Testis (tissue), 2 donors: ENCODE measurements at regions not wholly inside any gene's neighbourhood (a gene's known extent, or its start where the extent isn't known, plus 50 kb on each side); places are given as distances from the start of the nearest gene placed in this dataset.

Experiments used
- DNase-seq: peaks from one replicate; pipeline ENCODE4 v3.0.0-alpha.2; 2019
- H3K27ac ChIP-seq, 2 donors: fragments of 200-600 bp; sonication (generic); one replicate each; pipeline ENCODE4 v1.5.1; 2019
- H3K27me3 ChIP-seq: fragments of 200-600 bp; sonication (generic); one replicate; pipeline ENCODE4 v1.5.1; 2019
- H3K36me3 ChIP-seq: fragments of 200-600 bp; sonication (generic); one replicate; pipeline ENCODE4 v1.5.1; 2017; ENCODE audit warnings: low read depth; ENCODE audit errors: missing control alignments
- H3K4me1 ChIP-seq: fragments of 200-600 bp; sonication (generic); one replicate; pipeline ENCODE4 v1.5.1; 2019
- H3K4me3 ChIP-seq, 2 donors: fragments of 200-600 bp; sonication (generic); one replicate each; pipeline ENCODE4 v1.5.1; 2017 to 2019
- H3K9me3 ChIP-seq: fragments of 200-600 bp; sonication (generic); one replicate; pipeline ENCODE4 v1.5.1; 2017
- CTCF ChIP-seq, 3 experiments: fragments of 450-650 bp in 2 of 3; fragments of 200-600 bp in 1 of 3; sonication (generic) in 1 of 3; IDR thresholded peaks; one replicate each; pipeline ENCODE4 v1.5.1; 2016 to 2019; ENCODE audit warnings: antibody characterized with exemption in 3 of 3, mild to moderate bottlenecking in 2 of 3, moderate library complexity in 1 of 3
- POLR2A ChIP-seq: fragments of 450-650 bp; IDR thresholded peaks from one replicate; pipeline ENCODE4 v1.6.1; 2017; ENCODE audit warnings: antibody characterized with exemption, mild to moderate bottlenecking, moderate library complexity
- WGBS, 2 donors: methylation state at CpG; one replicate each; pipeline ENCODE4 v1.1.5; 2018; 5-methylcytosine and 5-hydroxymethylcytosine counted together
- intact Hi-C: fragments of 100-400 bp; cut with DNase I; formaldehyde crosslinking; loops from one replicate; pipeline ENCODE4 v1.15.1; 2023; ENCODE audit warnings: low total_unique reads

- Histone ChIP-seq H3K4me3 (no peak overlapping the region), H3K36me3 (no peaks in the 10 kb centered on the region), H3K4me1 (no peaks in the 10 kb centered on the region), H3K27me3 (no peaks in the 10 kb centered on the region), H3K9me3 (no peaks in the 10 kb centered on the region), H3K27ac (no peak overlapping the region)
- no peak for DNase-seq
- WGBS, 2 donors = 75 to 79% methylated on average over 12 of the region's 12 CpGs
- intact Hi-C loops = loop anchor here (10.0 kb wide), 1 partner anchor 47 kb away; no protein-coding TSS in a partner anchor
- TF ChIP-seq CTCF (IDR thresholded peaks at IDR 0.05) (no peak), POLR2A (no peak)
Measured at GRCh38 chr14:38737686-38738407, 365.2 kb downstream of the SEC23A start.

GRCh38 chr14:38735005-38735404 lies 368.0 kb downstream of the SEC23A start:
- Histone ChIP-seq H3K27me3 (no peaks in the 10 kb centered on the region), H3K9me3 (no peaks in the 10 kb centered on the region), H3K27ac (no peak overlapping the region), H3K4me1 (no peaks in the 10 kb centered on the region), H3K36me3 (no peaks in the 10 kb centered on the region), H3K4me3 (no peak overlapping the region)
- TF ChIP-seq POLR2A (no peak), CTCF (IDR thresholded peaks at IDR 0.05) (no peak)
- intact Hi-C loops = loop anchor here (10.0 kb wide), 1 partner anchor 50 kb away; no protein-coding TSS in a partner anchor
- WGBS, 2 donors = 73 to 75% methylated on average over 5 of the region's 5 CpGs
- no peak for DNase-seq

GRCh38 chr14:38731962-38732361 lies 371.1 kb downstream of the SEC23A start:
- no peak for DNase-seq
- H3K9me3 ChIP-seq = no peaks in the 10 kb centered on the region
- no peaks in the 10 kb centered on the region for H3K4me1 ChIP-seq
- no peak overlapping the region for H3K27ac ChIP-seq
- intact Hi-C loops = loop anchor here (10.0 kb wide), 1 partner anchor 53 kb away; no protein-coding TSS in a partner anchor
- H3K27me3 ChIP-seq = no peaks in the 10 kb centered on the region
- H3K4me3 ChIP-seq = no peak overlapping the region
- WGBS, 2 donors = 65 to 75% methylated on average over 1 of the region's 1 CpG
- TF ChIP-seq POLR2A = no peak
- no peak for TF ChIP-seq CTCF (IDR thresholded peaks at IDR 0.05)
- H3K36me3 ChIP-seq = no peaks in the 10 kb centered on the region

- no peak for DNase-seq
- no peaks in the 10 kb centered on the region for H3K27me3 ChIP-seq
- H3K36me3 ChIP-seq = no peaks in the 10 kb centered on the region
- no peak for TF ChIP-seq CTCF (IDR thresholded peaks at IDR 0.05)
- no peak for TF ChIP-seq POLR2A
- WGBS, 2 donors = 69 to 74% methylated on average over 3 of the region's 3 CpGs
- no peak overlapping the region for H3K27ac ChIP-seq
- intact Hi-C loops = loop anchor here (10.0 kb wide), 1 partner anchor 54 kb away; no protein-coding TSS in a partner anchor
- no peak overlapping the region for H3K4me3 ChIP-seq
- H3K4me1 ChIP-seq = no peaks in the 10 kb centered on the region
- no peaks in the 10 kb centered on the region for H3K9me3 ChIP-seq
Measured at GRCh38 chr14:38730420-38730819, 372.6 kb downstream of the SEC23A start.

GRCh38 chr14:38727731-38728130 lies 375.3 kb downstream of the SEC23A start:
- H3K27ac ChIP-seq = no peak overlapping the region
- intact Hi-C loops = no loop called here
- H3K36me3 ChIP-seq = no peaks in the 10 kb centered on the region
- DNase-seq = no peak
- no peaks in the 10 kb centered on the region for H3K4me1 ChIP-seq
- H3K4me3 ChIP-seq = no peak overlapping the region
- 67 to 70% methylated on average over 5 to 12 of the region's 12 CpGs for WGBS, 2 donors
- no peaks in the 10 kb centered on the region for H3K27me3 ChIP-seq
- no peaks in the 10 kb centered on the region for H3K9me3 ChIP-seq
- no peak for TF ChIP-seq POLR2A
- no peak for TF ChIP-seq CTCF (IDR thresholded peaks at IDR 0.05)
